Hepatocyte (in vitro differentiated cells): ENCODE measurements at regions not wholly inside any gene's neighbourhood (a gene's known extent, or its start where the extent isn't known, plus 50 kb on each side); places are given as distances from the start of the nearest gene placed in this dataset.

ENCODE experiments used
- EZH2 ChIP-seq: fragments of 200-600 bp; sonication (generic); IDR thresholded peaks from 2 replicates; pipeline ENCODE4 v1.6.1; 2016; ENCODE audit warnings: antibody characterized with exemption, mild to moderate bottlenecking, borderline replicate concordance
- EZH2phosphoT487 ChIP-seq: fragments of 200-600 bp; sonication (generic); IDR thresholded peaks from one replicate; pipeline ENCODE4 v1.6.1; 2018; ENCODE audit warnings: antibody characterized with exemption, mild to moderate bottlenecking, low read depth, moderate library complexity; ENCODE audit not compliant: unreplicated experiment, severe bottlenecking
- TF ChIP-seq, protein P1 (sequence below): fragments of 200-600 bp; sonication (generic); IDR thresholded peaks from 2 replicates; pipeline ENCODE4 v1.5.1; 2016; ENCODE audit warnings: antibody characterized with exemption, mild to moderate bottlenecking; ENCODE audit not compliant: poor library complexity

DNA sequence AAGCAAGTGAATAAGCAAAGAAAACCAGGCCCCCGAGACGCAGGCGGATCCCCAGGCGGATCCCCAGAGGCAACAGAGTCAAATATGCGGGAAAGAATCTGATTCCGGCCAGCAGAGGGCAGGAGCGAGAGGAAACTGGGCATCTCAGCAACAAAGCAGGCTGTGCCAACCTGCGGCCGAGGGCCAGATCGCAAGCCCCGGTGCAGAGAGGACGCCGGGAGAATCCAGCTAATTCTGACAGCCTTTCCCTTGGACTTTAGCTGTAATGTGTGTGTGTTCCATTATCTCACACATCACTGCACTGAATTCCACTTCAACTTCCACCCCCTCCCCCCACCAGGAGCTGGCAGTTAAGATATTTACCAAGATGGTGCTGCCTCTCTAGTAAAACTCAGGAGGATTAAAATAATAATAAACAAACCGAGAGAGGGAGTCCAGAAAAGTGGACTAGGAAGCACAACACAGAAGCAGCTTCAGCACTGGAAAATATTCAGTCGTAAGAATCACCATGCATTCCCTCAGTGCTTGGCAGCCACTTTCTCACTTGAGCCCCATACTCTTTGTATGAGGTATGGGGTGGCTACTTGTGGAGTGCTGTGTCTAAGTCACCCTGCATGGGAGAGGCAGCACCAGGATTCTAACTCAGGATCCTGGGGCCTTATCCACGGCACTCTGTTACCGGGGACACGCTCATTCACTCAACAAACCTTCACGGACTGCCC is 66.2 kb upstream of the SNX9 start:
- TF ChIP-seq EZH2phosphoT487: no peak
- TF ChIP-seq, protein P1, sequence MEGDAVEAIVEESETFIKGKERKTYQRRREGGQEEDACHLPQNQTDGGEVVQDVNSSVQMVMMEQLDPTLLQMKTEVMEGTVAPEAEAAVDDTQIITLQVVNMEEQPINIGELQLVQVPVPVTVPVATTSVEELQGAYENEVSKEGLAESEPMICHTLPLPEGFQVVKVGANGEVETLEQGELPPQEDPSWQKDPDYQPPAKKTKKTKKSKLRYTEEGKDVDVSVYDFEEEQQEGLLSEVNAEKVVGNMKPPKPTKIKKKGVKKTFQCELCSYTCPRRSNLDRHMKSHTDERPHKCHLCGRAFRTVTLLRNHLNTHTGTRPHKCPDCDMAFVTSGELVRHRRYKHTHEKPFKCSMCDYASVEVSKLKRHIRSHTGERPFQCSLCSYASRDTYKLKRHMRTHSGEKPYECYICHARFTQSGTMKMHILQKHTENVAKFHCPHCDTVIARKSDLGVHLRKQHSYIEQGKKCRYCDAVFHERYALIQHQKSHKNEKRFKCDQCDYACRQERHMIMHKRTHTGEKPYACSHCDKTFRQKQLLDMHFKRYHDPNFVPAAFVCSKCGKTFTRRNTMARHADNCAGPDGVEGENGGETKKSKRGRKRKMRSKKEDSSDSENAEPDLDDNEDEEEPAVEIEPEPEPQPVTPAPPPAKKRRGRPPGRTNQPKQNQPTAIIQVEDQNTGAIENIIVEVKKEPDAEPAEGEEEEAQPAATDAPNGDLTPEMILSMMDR: peak; percentile 88
- no peak for TF ChIP-seq EZH2
